HG02763 (cell line): ENCODE measurements at regions not wholly inside any gene's neighbourhood (a gene's known extent, or its start where the extent isn't known, plus 50 kb on each side); places are given as distances from the start of the nearest gene placed in this dataset.

Source experiments
- ATAC-seq: cut with Tn5 transposase; IDR thresholded peaks from one replicate; pipeline ENCODE4 v1.9.1; 2021; ENCODE audit warnings: mild to moderate bottlenecking, moderate library complexity; ENCODE audit not compliant: unreplicated experiment

DNA sequence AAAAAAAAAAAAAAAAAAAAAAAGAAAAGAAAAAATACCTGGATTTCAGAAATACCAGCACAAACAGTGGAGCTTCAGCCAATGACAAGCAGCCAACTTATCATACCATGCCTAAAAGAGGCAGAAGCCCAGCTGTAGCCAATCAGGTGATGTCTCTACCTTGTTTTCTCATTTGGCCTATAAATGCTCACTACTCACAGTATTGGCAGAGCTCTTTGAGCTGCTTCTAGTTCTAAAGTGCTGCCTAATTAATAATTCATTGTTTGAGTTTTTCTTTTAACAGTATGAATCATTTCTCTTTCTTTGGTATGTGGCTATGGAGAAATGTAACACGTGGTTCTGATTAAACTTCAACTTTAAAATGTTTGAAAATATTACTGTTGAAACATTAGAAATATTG is 188.8 kb upstream of the TECRL start:
- ATAC-seq = no peak

DNA sequence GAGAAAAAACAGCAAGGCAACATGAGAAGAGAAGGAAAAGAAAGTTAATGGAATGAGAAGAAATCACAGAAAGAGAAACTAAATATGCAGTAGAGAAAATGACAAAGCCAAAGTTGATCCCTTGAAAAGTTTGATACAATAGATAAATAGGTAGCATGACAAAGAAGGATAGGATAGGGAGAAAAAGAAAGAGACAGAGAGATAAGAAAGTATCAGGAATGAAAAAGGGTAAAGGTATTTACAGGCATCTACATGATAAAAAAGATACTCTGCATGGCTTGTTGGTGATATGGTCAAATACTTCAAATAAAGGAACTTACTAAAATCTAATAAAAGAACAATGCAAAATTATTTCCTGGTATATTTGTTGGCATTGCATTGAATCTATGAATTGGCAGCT is 185.5 kb upstream of the TECRL start:
- ATAC-seq = no peak

- no peak for ATAC-seq
Measured at GRCh38 chr4:64588507-64588906, 179.3 kb upstream of the TECRL start.

- no peak for ATAC-seq
Measured at GRCh38 chr4:64584981-64585557, 175.8 kb upstream of the TECRL start.

- ATAC-seq = no peak
Measured at GRCh38 chr4:64584125-64584524, 174.9 kb upstream of the TECRL start.

DNA sequence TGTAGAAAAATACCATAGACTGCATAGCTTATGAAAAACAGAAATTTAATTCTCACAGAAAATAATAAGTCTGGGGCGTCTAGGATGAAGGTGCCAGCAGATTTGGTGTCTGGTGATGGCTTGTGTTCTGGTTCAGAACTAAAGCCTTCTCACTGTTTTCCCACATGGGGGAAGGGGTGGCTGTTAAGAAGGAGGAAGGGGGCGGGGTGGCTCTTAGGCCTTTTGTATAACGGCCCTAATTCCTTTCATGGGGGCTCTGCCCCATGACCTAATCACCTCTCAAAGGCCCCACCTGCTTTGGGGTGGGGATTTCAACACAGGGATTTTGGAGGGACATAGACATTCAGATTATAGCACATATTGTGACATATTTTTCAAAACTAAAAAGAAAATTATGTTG is 173.2 kb upstream of the TECRL start:
- no peak for ATAC-seq

DNA sequence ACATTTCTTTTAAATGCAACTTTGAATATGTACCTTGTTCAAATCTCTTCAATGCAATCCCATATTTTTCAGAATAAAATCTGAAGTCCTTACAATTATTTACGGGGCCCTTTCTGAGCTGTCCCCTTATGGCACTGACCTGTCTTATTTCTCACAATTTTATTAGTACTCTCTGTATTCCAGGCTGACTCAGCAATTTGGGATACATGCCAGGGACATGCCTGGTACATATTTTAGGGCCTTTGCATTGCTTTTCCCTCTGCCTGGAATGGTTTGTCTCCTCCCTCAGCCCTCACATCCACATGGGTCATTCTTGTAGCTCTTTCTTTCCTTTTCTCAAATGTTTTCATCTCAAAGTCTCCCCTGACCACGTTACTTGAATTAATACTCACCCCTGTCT is 172.2 kb upstream of the TECRL start:
- ATAC-seq = no peak

DNA sequence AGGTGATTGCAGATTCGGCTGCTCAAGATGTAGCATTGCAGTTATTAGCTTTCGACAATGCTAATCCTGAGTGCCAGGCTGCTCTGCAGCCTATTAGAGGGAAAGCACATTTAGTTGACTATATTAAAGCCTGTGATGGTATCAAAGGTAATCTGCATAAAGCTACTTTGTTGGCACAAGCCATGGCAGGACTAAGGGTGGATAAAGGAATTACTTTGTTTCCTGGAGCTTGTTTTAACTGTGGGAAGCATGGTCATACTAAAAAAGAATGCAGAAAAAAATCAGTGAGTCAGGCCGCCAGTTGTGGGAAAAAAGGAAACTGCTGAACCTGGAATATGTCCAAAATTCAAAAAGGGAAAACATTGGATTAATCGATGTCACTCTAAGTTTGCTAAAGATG is 154.9 kb upstream of the TECRL start:
- no peak for ATAC-seq

GRCh38 chr4:64559571-64559970 is 150.3 kb upstream of the TECRL start:
- ATAC-seq = no peak

GRCh38 chr4:64551125-64551524 is 141.9 kb upstream of the TECRL start:
- ATAC-seq = no peak

- no peak for ATAC-seq
Measured at GRCh38 chr4:64545593-64545992, 136.3 kb upstream of the TECRL start.

DNA sequence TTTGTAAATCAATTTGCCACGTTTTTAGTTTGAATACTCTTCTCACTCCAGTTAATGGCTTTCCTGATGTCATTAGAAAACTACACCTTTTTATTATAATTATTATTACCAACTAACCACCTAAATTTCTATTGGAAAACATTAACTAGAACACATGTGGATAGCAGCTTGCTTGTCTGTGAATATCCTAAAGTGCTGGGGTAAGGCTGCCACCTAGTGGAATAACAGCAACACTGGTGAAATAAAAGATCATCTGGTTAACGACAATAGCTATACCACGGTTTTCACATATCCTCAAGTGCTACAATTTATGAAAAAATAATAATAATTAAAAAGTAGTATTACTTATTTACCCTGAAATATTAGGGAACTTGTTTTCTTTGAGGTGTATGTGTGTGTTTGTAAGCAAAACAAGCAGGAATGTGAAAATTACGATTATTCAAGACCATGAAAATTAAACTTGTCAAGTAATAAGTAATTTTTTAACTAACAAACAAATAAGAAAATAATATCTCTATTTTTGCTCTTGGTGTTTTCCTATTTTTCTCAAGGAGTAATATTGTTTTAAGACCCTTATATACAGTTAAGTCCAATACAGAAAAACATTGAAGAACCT is 130.1 kb upstream of the TECRL start:
- peak; percentile 89 for ATAC-seq

DNA sequence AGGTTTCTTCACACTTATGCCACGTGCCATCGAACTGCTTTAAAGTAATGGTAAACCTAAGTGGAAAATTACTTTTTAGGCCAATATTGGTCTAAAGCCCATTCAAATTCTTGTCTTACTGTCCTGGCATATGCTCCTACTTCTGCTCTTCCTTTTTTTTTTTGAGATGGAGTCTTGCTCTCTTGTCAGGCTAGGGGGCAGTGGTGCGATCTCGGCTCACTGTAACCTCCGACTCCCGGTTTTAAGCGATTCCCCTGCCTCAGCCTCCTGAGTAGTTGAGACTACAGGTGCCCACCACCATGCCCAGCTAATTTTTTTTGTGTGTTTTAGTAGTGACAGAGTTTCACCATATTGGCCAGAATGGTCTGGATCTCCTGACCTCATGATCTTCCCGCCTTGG is 129.0 kb upstream of the TECRL start:
- ATAC-seq = no peak

- no peak for ATAC-seq
Measured at GRCh38 chr4:64533637-64534036, 124.4 kb upstream of the TECRL start.

- no peak for ATAC-seq
Measured at GRCh38 chr4:64533159-64533558, 123.9 kb upstream of the TECRL start.

- no peak for ATAC-seq
Measured at GRCh38 chr4:64520421-64520820, 111.2 kb upstream of the TECRL start.

GRCh38 chr4:64518600-64518999 is 109.3 kb upstream of the TECRL start:
- ATAC-seq = no peak

- no peak for ATAC-seq
Measured at GRCh38 chr4:64516176-64516575, 106.9 kb upstream of the TECRL start.

DNA sequence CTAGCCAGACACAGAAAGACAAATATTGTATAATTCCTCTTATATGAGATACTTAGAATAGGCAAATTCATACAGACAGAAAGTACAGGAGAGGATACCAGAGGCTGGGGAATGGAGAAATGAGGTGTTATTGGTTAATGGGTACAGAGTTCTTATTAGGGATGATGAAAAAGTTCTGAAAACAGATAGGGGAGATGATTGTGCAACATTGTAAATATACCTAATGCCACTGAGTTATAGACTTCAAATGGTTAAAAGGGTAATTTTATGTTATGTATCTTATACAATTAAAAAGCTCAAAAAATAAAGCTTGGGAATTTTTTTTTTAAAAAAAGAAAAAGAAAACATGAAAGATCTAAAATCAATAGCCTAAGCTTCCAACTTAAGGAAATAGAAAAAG is 98.8 kb upstream of the TECRL start:
- ATAC-seq = no peak

- ATAC-seq = no peak
Measured at GRCh38 chr4:64503945-64504675, 94.9 kb upstream of the TECRL start.

- ATAC-seq = no peak
Measured at GRCh38 chr4:64503416-64503815, 94.2 kb upstream of the TECRL start.

DNA sequence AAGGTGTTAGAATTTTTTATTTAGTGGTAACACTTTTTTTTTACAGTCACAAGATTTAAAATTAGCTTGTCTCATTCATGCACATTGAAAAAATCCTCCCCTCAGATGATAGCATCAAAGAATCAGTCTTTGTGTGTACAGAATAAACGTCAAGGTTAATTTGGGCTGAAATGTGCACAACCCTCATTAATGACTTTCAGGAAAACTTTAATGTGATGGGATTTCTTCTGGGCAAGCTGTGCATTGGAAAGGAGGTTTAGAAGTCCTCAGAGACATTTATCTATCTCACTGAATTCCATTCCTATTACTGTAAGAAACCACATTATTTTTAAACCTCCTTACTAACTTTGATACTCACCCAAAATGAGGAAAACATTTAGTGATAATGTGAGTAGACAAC is 88.2 kb upstream of the TECRL start:
- no peak for ATAC-seq

DNA sequence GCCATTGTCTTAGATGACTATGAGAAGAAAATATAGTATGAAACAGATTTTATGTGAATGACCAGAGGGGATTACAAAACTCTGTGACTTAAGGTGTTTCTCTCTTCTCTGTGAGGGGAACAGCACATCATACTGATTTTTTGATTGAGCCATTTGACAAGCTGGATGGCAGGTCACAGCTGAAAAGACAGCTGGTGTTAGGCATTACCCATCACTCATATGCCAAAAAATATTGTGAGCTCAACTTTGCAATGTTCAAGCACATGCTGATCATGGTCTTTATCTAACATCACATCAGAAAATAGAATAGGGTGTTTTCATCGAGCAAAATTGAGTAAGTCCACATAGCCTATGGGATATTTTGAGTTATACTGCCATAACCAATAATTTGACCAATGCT is 86.7 kb upstream of the TECRL start:
- ATAC-seq = no peak
